MM.1S (cell line): ENCODE measurements at regions not wholly inside any gene's neighbourhood (a gene's known extent, or its start where the extent isn't known, plus 50 kb on each side); places are given as distances from the start of the nearest gene placed in this dataset.

Experiments used
- CTCF ChIP-seq: fragments of 300-600 bp; sonication (generic); IDR thresholded peaks from 2 replicates; pipeline ENCODE4 v1.5.1; 2016; ENCODE audit warnings: antibody characterized with exemption, low read length, mixed read lengths
- EZH2 ChIP-seq: fragments of 300-600 bp; sonication (generic); optimal IDR thresholded peaks from 2 replicates; pipeline ENCODE3; 2017; ENCODE audit warnings: low read depth, mild to moderate bottlenecking, antibody characterized with exemption, low read length, mixed read lengths
- EZH2phosphoT487 ChIP-seq: fragments of 300-600 bp; sonication (generic); IDR thresholded peaks from 2 replicates; pipeline ENCODE4 v1.6.1; 2018; ENCODE audit warnings: antibody characterized with exemption, low read length

- TF ChIP-seq CTCF = no peak
- TF ChIP-seq EZH2 = no peak
- TF ChIP-seq EZH2phosphoT487 = no peak
Measured at GRCh38 chr13:84265257-84265764, 383.0 kb upstream of the SLITRK1 start.
